Inflammatory macrophage treated with lipopolysaccharide for 1 hour (primary cell): ENCODE measurements at regions not wholly inside any gene's neighbourhood (a gene's known extent, or its start where the extent isn't known, plus 50 kb on each side); places are given as distances from the start of the nearest gene placed in this dataset.
"Not testable (repeated sequence)": the region's sequence is repeated elsewhere in the genome, so short reads cannot be mapped to it uniquely, and the experiment has no call there.

ENCODE experiments used
- DNase-seq, 2 donors: peaks; one replicate each; pipeline ENCODE4 v3.0.0-alpha.2; 2020 to 2022

GRCh38 chr2:209194717-209195116, 229.1 kb upstream of the MAP2 start:
- DNase-seq = no peak

- DNase-seq = peak; percentile 25 to 48
Measured at GRCh38 chr2:209208211-209208610, 215.6 kb upstream of the MAP2 start.

- DNase-seq = no peak
Measured at GRCh38 chr2:209209943-209210342, 213.9 kb upstream of the MAP2 start.

GRCh38 chr2:209230560-209230959, 193.3 kb upstream of the MAP2 start:
- DNase-seq = no peak

- no peak for DNase-seq
Measured at GRCh38 chr2:209236377-209236776, 187.5 kb upstream of the MAP2 start.

GRCh38 chr2:209238765-209239584, 184.9 kb upstream of the MAP2 start:
- DNase-seq = no peak

GRCh38 chr2:209239585-209239938, 184.3 kb upstream of the MAP2 start:
- DNase-seq = no peak

- no peak for DNase-seq
Measured at GRCh38 chr2:209240204-209240603, 183.6 kb upstream of the MAP2 start.

GRCh38 chr2:209253544-209253943, 170.3 kb upstream of the MAP2 start:
- no peak for DNase-seq

GRCh38 chr2:209259767-209260166, 164.1 kb upstream of the MAP2 start:
- DNase-seq = no peak

- DNase-seq = no peak
Measured at GRCh38 chr2:209260281-209260680, 163.6 kb upstream of the MAP2 start.

- not testable (repeated sequence) for DNase-seq
Measured at GRCh38 chr2:209261366-209262053, 162.3 kb upstream of the MAP2 start.

- no peak for DNase-seq
Measured at GRCh38 chr2:209269024-209269423, 154.8 kb upstream of the MAP2 start.

- no peak for DNase-seq
Measured at GRCh38 chr2:209276000-209276399, 147.8 kb upstream of the MAP2 start.

- no peak for DNase-seq
Measured at GRCh38 chr2:209277444-209277843, 146.4 kb upstream of the MAP2 start.

- no peak for DNase-seq
Measured at GRCh38 chr2:209298601-209299000, 125.2 kb upstream of the MAP2 start.

- not testable (repeated sequence) for DNase-seq
Measured at GRCh38 chr2:209299478-209299877, 124.4 kb upstream of the MAP2 start.

- not testable (repeated sequence) for DNase-seq
Measured at GRCh38 chr2:209300766-209301165, 123.1 kb upstream of the MAP2 start.

GRCh38 chr2:209305026-209305425, 118.8 kb upstream of the MAP2 start:
- DNase-seq = no peak

GRCh38 chr2:209305746-209306196, 118.1 kb upstream of the MAP2 start:
- no peak for DNase-seq

GRCh38 chr2:209307161-209308001, 116.5 kb upstream of the MAP2 start:
- no peak for DNase-seq

- no peak for DNase-seq
Measured at GRCh38 chr2:209308415-209308814, 115.4 kb upstream of the MAP2 start.

- no peak for DNase-seq
Measured at GRCh38 chr2:209311948-209312347, 111.9 kb upstream of the MAP2 start.
